Cardiac muscle cell (in vitro differentiated cells and primary cell): ENCODE measurements at regions not wholly inside any gene's neighbourhood (a gene's known extent, or its start where the extent isn't known, plus 50 kb on each side); places are given as distances from the start of the nearest gene placed in this dataset.
A peak's percentile ranks its signal among the peaks of the same experiment; 100 is the strongest.

Experiments
- DNase-seq, 2 donors: peaks; one replicate each; pipeline versions ENCODE4 v3.0.0 to v3.0.0-alpha.2; 2010 to 2017; ENCODE audit warnings: low read depth in 1 of 2, low spot score in 1 of 2
- H3K27ac ChIP-seq: fragments of 200-600 bp; sonication (generic); 2 replicates; pipeline ENCODE4 v1.5.1; 2016
- H3K27me3 ChIP-seq: fragments of 200-600 bp; sonication (generic); 2 replicates; pipeline ENCODE4 v1.6.0; 2016; ENCODE audit warnings: control low read depth
- H3K36me3 ChIP-seq: fragments of 200-600 bp; sonication (generic); 2 replicates; pipeline ENCODE4 v1.5.1; 2016; ENCODE audit warnings: control low read depth
- H3K4me1 ChIP-seq: fragments of 200-600 bp; sonication (generic); 2 replicates; pipeline ENCODE4 v1.8.1; 2017; ENCODE audit warnings: low read depth, mild to moderate bottlenecking, mixed run types
- H3K4me3 ChIP-seq: fragments of 200-600 bp; sonication (generic); 2 replicates; pipeline ENCODE4 v1.5.1; 2016; ENCODE audit warnings: mild to moderate bottlenecking
- H3K9me3 ChIP-seq: fragments of 200-600 bp; sonication (generic); 2 replicates; pipeline ENCODE4 v1.5.1; 2017; ENCODE audit warnings: low read depth, mild to moderate bottlenecking, control low read depth
- TF ChIP-seq, protein P1 (sequence below): IDR thresholded peaks from 2 replicates; pipeline ENCODE4 v1.5.1; 2012; ENCODE audit warnings: low read depth, mild to moderate bottlenecking, low read length

DNA sequence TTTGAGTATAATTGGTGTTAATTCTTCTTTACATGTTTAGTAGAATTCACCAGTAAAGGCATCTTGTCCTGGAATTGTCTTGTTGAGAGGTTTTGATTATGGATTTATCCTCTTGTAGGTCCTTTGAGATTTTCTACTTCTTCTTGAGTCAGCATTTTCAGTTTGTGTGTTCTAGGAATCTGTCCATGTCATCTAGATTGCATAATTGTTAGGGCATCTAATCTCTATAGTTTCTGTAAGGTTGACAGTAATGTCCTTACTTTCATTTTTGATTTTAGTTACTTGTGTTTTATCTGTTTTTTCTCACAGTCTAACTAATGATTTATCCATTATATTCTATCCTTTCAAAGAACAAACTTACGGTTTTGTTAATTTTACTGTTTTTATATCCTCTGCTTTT, 492.0 kb downstream of the FGF9 start:
- Histone ChIP-seq H3K4me3 (no peak overlapping the region), H3K36me3 (no peaks in the 10 kb centered on the region), H3K4me1 (no peaks in the 10 kb centered on the region), H3K9me3 (no peaks in the 10 kb centered on the region), H3K27ac (no peak overlapping the region), H3K27me3 (no peaks in the 10 kb centered on the region)
- TF ChIP-seq, protein P1, sequence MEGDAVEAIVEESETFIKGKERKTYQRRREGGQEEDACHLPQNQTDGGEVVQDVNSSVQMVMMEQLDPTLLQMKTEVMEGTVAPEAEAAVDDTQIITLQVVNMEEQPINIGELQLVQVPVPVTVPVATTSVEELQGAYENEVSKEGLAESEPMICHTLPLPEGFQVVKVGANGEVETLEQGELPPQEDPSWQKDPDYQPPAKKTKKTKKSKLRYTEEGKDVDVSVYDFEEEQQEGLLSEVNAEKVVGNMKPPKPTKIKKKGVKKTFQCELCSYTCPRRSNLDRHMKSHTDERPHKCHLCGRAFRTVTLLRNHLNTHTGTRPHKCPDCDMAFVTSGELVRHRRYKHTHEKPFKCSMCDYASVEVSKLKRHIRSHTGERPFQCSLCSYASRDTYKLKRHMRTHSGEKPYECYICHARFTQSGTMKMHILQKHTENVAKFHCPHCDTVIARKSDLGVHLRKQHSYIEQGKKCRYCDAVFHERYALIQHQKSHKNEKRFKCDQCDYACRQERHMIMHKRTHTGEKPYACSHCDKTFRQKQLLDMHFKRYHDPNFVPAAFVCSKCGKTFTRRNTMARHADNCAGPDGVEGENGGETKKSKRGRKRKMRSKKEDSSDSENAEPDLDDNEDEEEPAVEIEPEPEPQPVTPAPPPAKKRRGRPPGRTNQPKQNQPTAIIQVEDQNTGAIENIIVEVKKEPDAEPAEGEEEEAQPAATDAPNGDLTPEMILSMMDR = no peak
- DNase-seq = no peak

DNA sequence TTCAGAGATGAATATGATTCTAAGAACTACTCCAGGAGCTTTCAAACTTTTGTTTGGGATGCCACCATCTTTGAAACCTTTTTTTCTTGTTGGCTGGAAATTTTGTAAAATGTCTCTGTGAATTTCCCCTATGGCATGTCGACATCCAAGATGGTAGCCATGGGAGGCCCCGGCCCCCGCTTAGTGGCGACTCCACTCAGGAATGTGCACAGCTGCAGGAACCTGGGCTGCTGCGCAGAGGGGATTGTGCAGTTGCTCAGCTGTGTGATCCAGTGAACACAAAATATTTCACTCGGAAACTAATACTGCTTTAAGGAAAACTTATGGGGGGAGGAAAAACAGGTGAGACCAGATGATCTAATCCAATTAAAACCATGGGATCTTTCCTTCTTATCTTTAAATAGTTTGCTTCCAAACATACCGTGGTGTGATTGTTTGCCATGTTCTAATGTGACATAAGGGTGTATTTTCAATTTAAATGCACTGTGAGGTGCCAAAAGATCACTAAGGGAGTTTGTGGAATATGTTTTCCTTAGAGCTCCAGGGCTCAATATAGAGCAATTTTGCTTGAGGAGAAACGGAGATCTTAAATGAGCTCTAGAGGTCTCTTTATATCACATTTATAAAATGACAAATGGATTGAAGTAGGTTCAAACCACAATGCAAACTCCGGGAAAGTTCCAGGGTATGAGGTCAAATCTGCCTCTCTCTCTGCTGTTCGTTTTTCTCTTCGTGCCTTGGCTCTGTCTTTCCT, 497.7 kb downstream of the FGF9 start:
- Histone ChIP-seq H3K4me1 (no peaks in the 10 kb centered on the region), H3K9me3 (no peaks in the 10 kb centered on the region), H3K36me3 (no peaks in the 10 kb centered on the region), H3K27ac (no peak overlapping the region), H3K27me3 (no peaks in the 10 kb centered on the region), H3K4me3 (no peak overlapping the region)
- DNase-seq = no peak
- TF ChIP-seq, protein P1 = no peak

DNA sequence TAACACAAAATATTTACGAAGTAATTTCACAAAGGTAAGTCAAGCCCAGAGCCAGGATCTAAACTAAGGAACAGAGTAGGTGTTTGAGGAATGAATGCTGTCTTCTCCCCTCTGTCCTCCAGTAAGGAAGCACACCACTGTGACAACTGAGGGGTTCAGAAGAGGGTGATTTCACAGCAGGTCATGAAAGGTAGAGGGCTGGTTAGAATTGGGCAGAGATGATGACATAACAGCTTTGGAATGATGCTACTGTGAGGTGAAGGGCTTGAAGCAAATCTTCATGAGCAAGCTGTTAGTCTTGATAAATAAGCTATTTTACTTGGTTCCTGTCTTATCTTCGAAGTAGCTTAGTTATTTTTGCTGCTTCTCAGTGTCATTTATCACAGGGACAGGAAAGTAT, 498.6 kb downstream of the FGF9 start:
- TF ChIP-seq, protein P1 = no peak
- no peak overlapping the region for H3K4me3 ChIP-seq

DNA sequence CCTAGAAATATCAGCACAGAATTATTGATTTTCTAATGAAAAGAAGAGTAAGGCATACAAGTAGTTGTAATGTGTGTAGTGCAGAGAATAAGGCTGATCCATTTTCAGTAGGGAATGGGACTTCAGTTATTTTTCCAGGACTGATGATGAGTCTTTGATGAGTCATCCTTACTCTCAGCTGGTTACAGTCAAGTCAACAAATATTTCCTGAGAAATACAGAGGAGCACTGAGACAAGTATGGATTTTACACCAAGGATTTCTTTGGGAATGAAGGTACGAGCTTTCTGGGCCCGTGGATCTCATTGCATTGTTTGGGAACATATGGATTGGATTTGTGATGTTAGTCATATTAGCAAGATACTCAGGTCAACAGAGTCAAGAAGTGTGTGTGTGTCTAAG, 502.7 kb downstream of the FGF9 start:
- H3K27ac ChIP-seq = no peak overlapping the region
- no peaks in the 10 kb centered on the region for H3K9me3 ChIP-seq
- TF ChIP-seq, protein P1 = no peak
- no peaks in the 10 kb centered on the region for H3K36me3 ChIP-seq
- peak in 1 of 2 donors; percentile 3 for DNase-seq
- no peak overlapping the region for H3K4me3 ChIP-seq
- H3K4me1 ChIP-seq = no peaks in the 10 kb centered on the region
- H3K27me3 ChIP-seq = no peaks in the 10 kb centered on the region

More for the DNA sequence above, 498.6 kb downstream of the FGF9 start:
- Histone ChIP-seq H3K27ac (no peak overlapping the region), H3K27me3 (no peaks in the 10 kb centered on the region), H3K36me3 (no peaks in the 10 kb centered on the region), H3K4me1 (no peaks in the 10 kb centered on the region), H3K9me3 (no peaks in the 10 kb centered on the region)
- no peak for DNase-seq

DNA sequence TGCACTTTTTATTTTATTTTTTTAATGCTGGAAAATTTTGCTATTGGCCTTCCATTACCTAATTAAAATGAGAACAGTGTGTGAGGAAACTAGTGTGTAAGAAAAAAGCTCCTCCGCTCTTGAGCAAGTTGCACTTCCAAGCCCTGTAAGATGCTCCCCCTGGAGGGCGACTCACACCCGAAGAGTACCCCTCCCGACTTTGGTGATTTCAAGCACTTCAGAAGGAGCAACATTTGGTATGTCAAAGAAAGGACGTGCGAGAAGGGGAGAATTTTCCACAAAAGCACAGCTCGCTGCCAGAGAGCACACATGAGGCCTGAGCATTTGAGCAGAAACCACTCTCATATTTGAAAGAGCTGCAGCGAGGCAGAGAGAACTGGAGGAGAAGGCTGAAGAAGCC, 504.4 kb downstream of the FGF9 start:
- H3K27ac ChIP-seq = no peak overlapping the region
- H3K9me3 ChIP-seq = no peaks in the 10 kb centered on the region
- no peaks in the 10 kb centered on the region for H3K36me3 ChIP-seq
- no peak for DNase-seq
- no peaks in the 10 kb centered on the region for H3K4me1 ChIP-seq
- no peaks in the 10 kb centered on the region for H3K27me3 ChIP-seq
- no peak overlapping the region for H3K4me3 ChIP-seq
- TF ChIP-seq, protein P1 = no peak
